Transverse colon (tissue), 4 donors: ENCODE measurements at regions not wholly inside any gene's neighbourhood (a gene's known extent, or its start where the extent isn't known, plus 50 kb on each side); places are given as distances from the start of the nearest gene placed in this dataset.
"Not testable (repeated sequence)": the region's sequence is repeated elsewhere in the genome, so short reads cannot be mapped to it uniquely, and the experiment has no call there.

Source experiments
- DNase-seq: peaks from one replicate; pipeline ENCODE4 v3.0.0-alpha.2; 2019
- H3K27ac ChIP-seq, 4 donors: fragments of 200-600 bp; sonication (generic); 2 replicates each; pipeline ENCODE4 v1.5.1; 2016 to 2018; ENCODE audit warnings: inconsistent platforms in 4 of 4
- H3K27me3 ChIP-seq: fragments of 200-600 bp; sonication (generic); 2 replicates; pipeline ENCODE4 v1.5.1; 2017; ENCODE audit warnings: inconsistent platforms
- H3K36me3 ChIP-seq, 4 donors: fragments of 200-600 bp; sonication (generic); 2 replicates each; pipeline ENCODE4 v1.5.1; 2017 to 2019; ENCODE audit warnings: inconsistent platforms in 4 of 4
- H3K4me1 ChIP-seq, 4 donors: fragments of 200-600 bp; sonication (generic); 2 replicates each; pipeline ENCODE4 v1.5.1; 2017 to 2020; ENCODE audit warnings: inconsistent platforms in 4 of 4
- H3K4me3 ChIP-seq, 4 donors: fragments of 200-600 bp; sonication (generic); 1 replicate in 1 of 4; 2 replicates in 3 of 4; pipeline versions ENCODE4 v1.5.1 to v1.6.1; 2017 to 2019; ENCODE audit warnings: inconsistent platforms in 4 of 4
- H3K9me3 ChIP-seq, 2 donors: fragments of 200-600 bp; sonication (generic); 2 replicates each; pipeline ENCODE4 v1.5.1; 2017 to 2019; ENCODE audit warnings: inconsistent platforms in 2 of 2
- EP300 ChIP-seq: sonication (generic); formaldehyde crosslinking; IDR thresholded peaks from one replicate; pipeline ENCODE4 v1.6.1; 2017; ENCODE audit warnings: antibody characterized with exemption, low read depth
- POLR2A ChIP-seq: fragments of 450-650 bp; IDR thresholded peaks from one replicate; pipeline ENCODE4 v1.6.1; 2016; ENCODE audit warnings: antibody characterized with exemption, mild to moderate bottlenecking, moderate library complexity
- POLR2AphosphoS5 ChIP-seq, 3 donors: sonication (generic); formaldehyde crosslinking; IDR thresholded peaks; one replicate each; pipeline ENCODE4 v1.6.1; 2016; ENCODE audit warnings: antibody characterized with exemption in 3 of 3
- WGBS, 2 donors: methylation state at CpG; one replicate each; pipeline ENCODE4 v1.1.5; 2018; ENCODE audit warnings: low coverage in 1 of 2; 5-methylcytosine and 5-hydroxymethylcytosine counted together
- in situ Hi-C, 4 donors: fragments of 200-750 bp; cut with MboI; loops; one replicate each; pipeline versions ENCODE4 v1.15.0 to v1.15.1; 2017; ENCODE audit warnings: low sequenced_read_pairs in 3 of 4, low pct_ligation_motif_present in 1 of 4, low pct_unique_long_range_greater_than_20kb in 1 of 4
- intact Hi-C: fragments of 100-400 bp; cut with DNase I; formaldehyde crosslinking; loops from one replicate; pipeline ENCODE4 v1.15.1; 2023; ENCODE audit warnings: low total_unique reads
- TF ChIP-seq, protein P1 (sequence below), 5 experiments: fragments of 200-600 bp in 3 of 5; fragments of 450-650 bp in 2 of 5; sonication (generic) in 3 of 5; IDR thresholded peaks; 1 replicate in 2 of 5; 2 replicates in 3 of 5; pipeline ENCODE4 v1.5.1; 2016 to 2017; ENCODE audit warnings: antibody characterized with exemption in 5 of 5, inconsistent platforms in 3 of 5, mild to moderate bottlenecking in 2 of 5, moderate library complexity in 1 of 5

DNA sequence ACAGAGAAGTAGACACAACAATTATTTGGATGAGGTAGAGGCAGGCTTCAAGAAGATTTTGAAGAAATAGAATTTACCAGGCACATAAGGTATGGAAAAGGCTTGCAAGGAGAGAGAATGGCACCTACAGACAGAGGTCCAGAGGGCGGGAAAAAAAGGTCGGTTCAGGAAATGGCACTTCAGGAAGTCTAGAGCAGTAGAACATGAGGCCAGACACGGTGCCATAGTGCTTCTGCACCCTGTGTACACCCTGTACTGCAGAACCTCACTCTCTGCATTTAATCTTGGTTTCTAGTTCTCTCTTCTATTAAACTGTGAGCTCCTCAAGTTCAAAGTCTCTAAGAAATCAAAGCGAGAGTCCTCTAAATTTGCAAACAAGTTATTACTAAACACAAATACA is 113.4 kb upstream of the C2CD4B start:
- H3K27ac ChIP-seq, result no peak overlapping the region
- intact Hi-C loops, result no loop called here
- in situ Hi-C loops, result no loop called here
- no peaks in the 10 kb centered on the region for H3K9me3 ChIP-seq
- H3K4me1 ChIP-seq, result no peaks in the 10 kb centered on the region
- H3K27me3 ChIP-seq, result peaks cover 6% of the 10 kb centered on the region
- no peaks in the 10 kb centered on the region for H3K36me3 ChIP-seq
- 69 to 73% methylated on average over 4 of the region's 4 CpGs for WGBS, 2 donors
- TF ChIP-seq, protein P1, sequence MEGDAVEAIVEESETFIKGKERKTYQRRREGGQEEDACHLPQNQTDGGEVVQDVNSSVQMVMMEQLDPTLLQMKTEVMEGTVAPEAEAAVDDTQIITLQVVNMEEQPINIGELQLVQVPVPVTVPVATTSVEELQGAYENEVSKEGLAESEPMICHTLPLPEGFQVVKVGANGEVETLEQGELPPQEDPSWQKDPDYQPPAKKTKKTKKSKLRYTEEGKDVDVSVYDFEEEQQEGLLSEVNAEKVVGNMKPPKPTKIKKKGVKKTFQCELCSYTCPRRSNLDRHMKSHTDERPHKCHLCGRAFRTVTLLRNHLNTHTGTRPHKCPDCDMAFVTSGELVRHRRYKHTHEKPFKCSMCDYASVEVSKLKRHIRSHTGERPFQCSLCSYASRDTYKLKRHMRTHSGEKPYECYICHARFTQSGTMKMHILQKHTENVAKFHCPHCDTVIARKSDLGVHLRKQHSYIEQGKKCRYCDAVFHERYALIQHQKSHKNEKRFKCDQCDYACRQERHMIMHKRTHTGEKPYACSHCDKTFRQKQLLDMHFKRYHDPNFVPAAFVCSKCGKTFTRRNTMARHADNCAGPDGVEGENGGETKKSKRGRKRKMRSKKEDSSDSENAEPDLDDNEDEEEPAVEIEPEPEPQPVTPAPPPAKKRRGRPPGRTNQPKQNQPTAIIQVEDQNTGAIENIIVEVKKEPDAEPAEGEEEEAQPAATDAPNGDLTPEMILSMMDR (IDR thresholded peaks at IDR 0.05), result no peak
- TF ChIP-seq POLR2A, result no peak
- no peak for TF ChIP-seq POLR2AphosphoS5 (IDR thresholded peaks at IDR 0.05)
- no peak for TF ChIP-seq EP300
- no peak for DNase-seq
- H3K4me3 ChIP-seq, result no peak overlapping the region

DNA sequence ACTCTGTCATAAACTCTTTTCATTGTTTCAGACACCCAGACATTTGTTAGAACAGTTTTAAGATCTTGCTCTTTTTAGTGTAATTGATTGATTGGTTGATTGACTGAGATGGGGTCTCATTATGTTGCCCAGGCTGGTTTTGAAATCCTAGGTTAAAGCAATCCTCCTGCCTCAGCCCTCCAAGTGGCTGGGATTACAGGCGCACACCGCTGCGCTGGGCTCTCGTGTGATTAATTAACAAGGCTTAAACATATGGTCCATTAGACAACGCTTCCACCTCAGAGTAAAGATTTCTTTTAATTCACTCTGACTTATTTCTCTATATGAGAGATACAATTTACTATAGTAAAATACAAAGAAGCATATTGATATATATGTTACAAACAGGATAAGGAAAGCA is 114.0 kb upstream of the C2CD4B start:
- in situ Hi-C loops (no loop called here), intact Hi-C loops (no loop called here)
- no peaks in the 10 kb centered on the region for H3K9me3 ChIP-seq
- TF ChIP-seq, protein P1 (IDR thresholded peaks at IDR 0.05), result no peak
- no peak for TF ChIP-seq POLR2AphosphoS5 (IDR thresholded peaks at IDR 0.05)
- TF ChIP-seq POLR2A, result no peak
- TF ChIP-seq EP300, result no peak
- 90 to 97% methylated on average over 5 of the region's 5 CpGs for WGBS, 2 donors
- H3K4me1 ChIP-seq, result no peaks in the 10 kb centered on the region
- H3K4me3 ChIP-seq, result no peak overlapping the region
- H3K27me3 ChIP-seq, result peaks cover 6% of the 10 kb centered on the region
- no peaks in the 10 kb centered on the region for H3K36me3 ChIP-seq
- no peak overlapping the region for H3K27ac ChIP-seq
- DNase-seq, result no peak

DNA sequence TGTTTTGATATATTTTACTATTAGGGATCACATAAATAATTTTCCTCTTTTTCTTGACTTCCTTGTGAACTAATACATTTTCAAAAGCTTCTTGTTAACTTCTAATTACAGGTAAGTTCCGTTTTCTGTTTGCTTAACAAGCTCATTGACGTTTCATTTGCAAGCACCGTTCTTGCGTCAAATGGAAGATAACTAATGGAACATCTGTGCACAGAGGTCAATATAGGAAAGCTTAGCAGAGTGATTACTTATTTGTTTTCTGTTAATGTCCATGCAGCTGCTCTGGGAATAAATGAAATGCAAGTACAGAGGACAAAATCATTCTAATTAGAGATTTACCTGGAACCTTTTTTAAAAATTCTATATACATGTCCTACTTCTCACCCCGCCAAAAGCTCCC is 115.5 kb upstream of the C2CD4B start:
- intact Hi-C loops, result no loop called here
- Histone ChIP-seq H3K27me3 (peaks cover 6% of the 10 kb centered on the region), H3K4me3 (no peak overlapping the region), H3K4me1 (no peaks in the 10 kb centered on the region), H3K27ac (no peak overlapping the region), H3K36me3 (no peaks in the 10 kb centered on the region), H3K9me3 (no peaks in the 10 kb centered on the region)
- in situ Hi-C loops, result no loop called here
- WGBS, 2 donors, result 69 to 82% methylated on average over 5 of the region's 5 CpGs
- no peak for TF ChIP-seq POLR2AphosphoS5 (IDR thresholded peaks at IDR 0.05)
- TF ChIP-seq, protein P1 (IDR thresholded peaks at IDR 0.05), result no peak
- no peak for DNase-seq

DNA sequence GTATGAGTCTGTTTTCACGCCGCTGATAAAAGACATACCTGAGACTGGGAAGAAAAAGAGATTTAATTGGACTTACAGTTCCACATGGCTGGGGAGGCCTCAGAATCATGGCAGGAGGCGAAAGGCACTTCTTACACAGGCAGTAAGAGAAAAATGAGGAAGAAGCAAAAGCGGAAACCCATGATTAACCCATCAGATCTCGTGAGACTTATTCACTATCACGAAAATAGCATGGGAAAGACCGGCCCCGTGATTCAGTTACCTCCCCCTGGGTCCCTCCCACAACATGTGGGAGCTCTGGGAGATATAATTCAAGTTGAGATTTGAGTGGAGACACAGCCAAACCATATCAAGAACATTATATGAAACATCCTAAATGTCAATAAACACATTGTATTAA is 116.7 kb upstream of the C2CD4B start:
- H3K4me1 ChIP-seq, H3K27me3 ChIP-seq, H3K9me3 ChIP-seq, H3K36me3 ChIP-seq, H3K4me3 ChIP-seq, H3K27ac ChIP-seq, in situ Hi-C loops, intact Hi-C loops, DNase-seq: not testable (repeated sequence)
- WGBS, 2 donors, result 83 to 94% methylated on average over 8 of the region's 8 CpGs

DNA sequence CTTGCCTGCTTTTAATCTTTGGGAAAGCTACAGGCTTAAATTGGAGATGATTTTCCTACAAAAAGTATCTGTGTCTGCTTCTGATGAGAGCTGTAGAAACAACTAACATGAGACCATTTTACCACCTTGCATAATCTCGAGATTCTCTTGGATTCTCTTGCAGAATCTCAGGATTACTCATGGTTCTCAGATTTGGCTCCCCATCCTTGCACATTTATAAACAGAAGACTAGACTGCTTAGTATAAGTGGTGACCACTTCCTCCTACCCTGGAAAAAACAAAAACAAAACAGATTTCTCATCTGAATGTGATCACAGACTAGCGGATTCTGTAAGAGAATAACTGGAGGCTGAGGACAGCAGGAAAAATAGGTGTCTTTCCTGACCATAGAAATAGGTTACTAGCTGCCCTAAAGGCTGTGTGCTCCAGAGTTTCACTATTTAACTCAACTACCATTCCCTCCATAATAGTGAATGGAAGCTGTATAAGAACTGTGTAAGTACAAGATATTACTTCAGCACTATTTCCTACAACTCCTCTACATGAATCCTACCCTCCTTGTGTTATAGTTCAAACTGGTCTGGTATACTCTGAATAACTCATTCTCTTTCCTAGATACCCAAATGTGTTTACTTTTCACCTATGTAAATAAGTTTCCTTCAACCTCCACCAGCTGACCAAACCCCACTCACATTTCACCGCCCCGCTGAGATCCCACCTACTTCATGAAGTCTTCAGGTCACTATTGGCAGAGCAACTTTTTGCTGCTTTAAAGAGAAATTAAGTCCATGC is 122.2 kb upstream of the C2CD4B start:
- Histone ChIP-seq H3K4me3 (no peak overlapping the region), H3K27ac (no peak overlapping the region), H3K4me1 (peaks cover 0 to 17% (median 0%) of the 10 kb centered on the region in 4 donors), H3K9me3 (no peaks in the 10 kb centered on the region), H3K27me3 (peaks cover 7% of the 10 kb centered on the region), H3K36me3 (no peaks in the 10 kb centered on the region)
- in situ Hi-C loops, result no loop called here
- DNase-seq, result no peak
- TF ChIP-seq EP300, result no peak
- TF ChIP-seq POLR2A, result no peak
- no peak for TF ChIP-seq POLR2AphosphoS5 (IDR thresholded peaks at IDR 0.05)
- TF ChIP-seq, protein P1 (IDR thresholded peaks at IDR 0.05), result no peak
- intact Hi-C loops, result no loop called here
- 67 to 68% methylated on average over 4 of the region's 4 CpGs for whole genome bisulfite sequencing, 2 donors
